H9 (cell line): ENCODE measurements at regions not wholly inside any gene's neighbourhood (a gene's known extent, or its start where the extent isn't known, plus 50 kb on each side); places are given as distances from the start of the nearest gene placed in this dataset.

Experiments used
- DNase-seq: peaks from one replicate; pipeline ENCODE4 v3.0.0-alpha.2; 2017
- H2AFZ ChIP-seq: one replicate; pipeline ENCODE4 v1.6.1; 2013; ENCODE audit warnings: mild to moderate bottlenecking, low read length, control low read depth, moderate library complexity
- H2AK5ac ChIP-seq: 2 replicates; pipeline ENCODE4 v1.6.1; 2013; ENCODE audit warnings: low read length, control low read depth, mixed read lengths; ENCODE audit not compliant: insufficient read length
- H2BK120ac ChIP-seq: one replicate; pipeline ENCODE4 v1.6.1; 2013; ENCODE audit warnings: low read depth, mild to moderate bottlenecking, low read length, control low read depth, inconsistent platforms; ENCODE audit not compliant: poor library complexity, severe bottlenecking
- H2BK12ac ChIP-seq: 2 replicates; pipeline ENCODE4 v1.6.1; 2013; ENCODE audit warnings: low read length, control low read depth, mixed read lengths, low read depth; ENCODE audit not compliant: insufficient read length
- H2BK15ac ChIP-seq: 2 replicates; pipeline ENCODE4 v1.6.1; 2013; ENCODE audit warnings: low read depth, low read length, control low read depth
- H2BK20ac ChIP-seq: one replicate; pipeline ENCODE4 v1.6.1; 2013; ENCODE audit warnings: low read depth, mild to moderate bottlenecking, low read length, control low read depth, inconsistent platforms; ENCODE audit not compliant: poor library complexity, severe bottlenecking
- H2BK5ac ChIP-seq: 2 replicates; pipeline ENCODE4 v1.6.1; 2013; ENCODE audit warnings: low read length, control low read depth, mixed read lengths; ENCODE audit not compliant: insufficient read length
- H3K14ac ChIP-seq: 2 replicates; pipeline ENCODE4 v1.6.1; 2013; ENCODE audit warnings: low read length, control low read depth; ENCODE audit not compliant: insufficient read depth
- H3K18ac ChIP-seq: 2 replicates; pipeline ENCODE4 v1.6.1; 2013; ENCODE audit warnings: low read depth, mild to moderate bottlenecking, mixed read lengths, low read length, control low read depth; ENCODE audit not compliant: insufficient read length
- H3K23ac ChIP-seq: 2 replicates; pipeline ENCODE4 v1.6.1; 2013; ENCODE audit warnings: low read length, control low read depth, mixed read lengths, low read depth; ENCODE audit not compliant: insufficient read length
- H3K23me2 ChIP-seq: 2 replicates; pipeline ENCODE4 v1.6.1; 2013; ENCODE audit warnings: low read depth, mild to moderate bottlenecking, mixed read lengths, low read length, control low read depth; ENCODE audit not compliant: insufficient read length, poor library complexity, severe bottlenecking
- H3K27ac ChIP-seq: 2 replicates; pipeline ENCODE4 v1.5.1; 2013; ENCODE audit warnings: low read length, control low read depth, mixed read lengths, low read depth; ENCODE audit not compliant: insufficient read length
- H3K27me3 ChIP-seq: 2 replicates; pipeline ENCODE4 v1.6.1; 2013; ENCODE audit warnings: low read length, control low read depth, inconsistent platforms; ENCODE audit not compliant: insufficient read depth
- H3K4ac ChIP-seq: 2 replicates; pipeline ENCODE4 v1.6.1; 2013; ENCODE audit warnings: low read depth, mild to moderate bottlenecking, control low read depth, inconsistent platforms, low read length, moderate library complexity
- H3K4me1 ChIP-seq: 2 replicates; pipeline ENCODE4 v1.6.1; 2013; ENCODE audit warnings: low read length, control low read depth, inconsistent platforms; ENCODE audit not compliant: insufficient read depth
- H3K4me2 ChIP-seq: 2 replicates; pipeline ENCODE4 v1.6.1; 2013; ENCODE audit warnings: low read length, control low read depth, mixed read lengths; ENCODE audit not compliant: insufficient read length, insufficient read depth
- H3K56ac ChIP-seq: 2 replicates; pipeline ENCODE4 v1.6.1; 2013; ENCODE audit warnings: low read depth, mild to moderate bottlenecking, mixed read lengths, low read length, control low read depth; ENCODE audit not compliant: insufficient read length
- H3K79me1 ChIP-seq: 2 replicates; pipeline ENCODE4 v1.6.1; 2013; ENCODE audit warnings: low read depth, mild to moderate bottlenecking, moderate library complexity, low read length, control low read depth, inconsistent platforms; ENCODE audit not compliant: insufficient read depth, poor library complexity, severe bottlenecking
- H3K79me2 ChIP-seq: 2 replicates; pipeline ENCODE4 v1.6.1; 2013; ENCODE audit warnings: low read length, control low read depth, inconsistent platforms; ENCODE audit not compliant: insufficient read depth
- H3K9ac ChIP-seq: 2 replicates; pipeline ENCODE4 v1.6.1; 2013; ENCODE audit warnings: low read length, control low read depth, mixed read lengths; ENCODE audit not compliant: insufficient read length; ENCODE audit errors: extremely low read depth
- H3K9me3 ChIP-seq: one replicate; pipeline ENCODE4 v1.6.1; 2013; ENCODE audit warnings: low read depth, low read length, inconsistent platforms; ENCODE audit not compliant: control insufficient read depth
- H3T11ph ChIP-seq: one replicate; pipeline ENCODE4 v1.6.1; 2013; ENCODE audit warnings: mild to moderate bottlenecking, low read length, control low read depth, inconsistent platforms
- H4K20me1 ChIP-seq: one replicate; pipeline ENCODE4 v1.6.1; 2013; ENCODE audit not compliant: control insufficient read depth, insufficient read length, insufficient read depth
- H4K5ac ChIP-seq: 2 replicates; pipeline ENCODE4 v1.6.1; 2013; ENCODE audit warnings: low read depth, mild to moderate bottlenecking, mixed read lengths, low read length, control low read depth; ENCODE audit not compliant: insufficient read length
- H4K8ac ChIP-seq: replicated peaks from 2 replicates; pipeline ENCODE4 v1.6.1; 2013; ENCODE audit warnings: low read length, control low read depth, mixed read lengths, low read depth; ENCODE audit not compliant: insufficient read length
- H4K91ac ChIP-seq: 2 replicates; pipeline ENCODE4 v1.6.1; 2013; ENCODE audit warnings: low read depth, mild to moderate bottlenecking, moderate library complexity, mixed read lengths, low read length, control low read depth; ENCODE audit not compliant: insufficient read length
- H3K27ac Mint-ChIP-seq, 3 experiments: 2 replicates in 2 of 3; 3 replicates in 1 of 3; pipeline ENCODE4 v1.8.0; 2020 to 2021; ENCODE audit warnings: mixed read lengths in 3 of 3, mild to moderate bottlenecking in 1 of 3, moderate library complexity in 1 of 3
- H3K27me3 Mint-ChIP-seq: 2 replicates; pipeline ENCODE4 v1.8.0; 2021; ENCODE audit warnings: low read depth, mild to moderate bottlenecking, moderate library complexity, mixed read lengths
- H3K36me3 Mint-ChIP-seq, 3 experiments: 2 replicates in 2 of 3; 3 replicates in 1 of 3; pipeline ENCODE4 v1.8.0; 2020 to 2021; ENCODE audit warnings: low read depth in 3 of 3, mixed read lengths in 3 of 3; ENCODE audit not compliant: insufficient read depth in 1 of 3
- H3K4me1 Mint-ChIP-seq, 2 experiments: 2 replicates each; pipeline ENCODE4 v1.8.0; 2020; ENCODE audit warnings: mixed read lengths in 2 of 2
- H3K4me3 Mint-ChIP-seq, 2 experiments: 2 replicates in 1 of 2; 3 replicates in 1 of 2; pipeline ENCODE4 v1.8.0; 2020 to 2021; ENCODE audit warnings: mild to moderate bottlenecking in 2 of 2, mixed read lengths in 2 of 2, moderate library complexity in 1 of 2
- H3K9me3 Mint-ChIP-seq, 2 experiments: 2 replicates in 1 of 2; 3 replicates in 1 of 2; pipeline ENCODE4 v1.8.0; 2020; ENCODE audit warnings: mild to moderate bottlenecking in 2 of 2, mixed read lengths in 2 of 2, moderate library complexity in 1 of 2
- TF ChIP-seq, protein P1 (sequence below): fragments of 200-600 bp; sonication (generic); conservative IDR thresholded peaks from 3 replicates; pipeline ENCODE4 v1.8.0; 2021; ENCODE audit warnings: antibody characterized with exemption, mild to moderate bottlenecking

DNA sequence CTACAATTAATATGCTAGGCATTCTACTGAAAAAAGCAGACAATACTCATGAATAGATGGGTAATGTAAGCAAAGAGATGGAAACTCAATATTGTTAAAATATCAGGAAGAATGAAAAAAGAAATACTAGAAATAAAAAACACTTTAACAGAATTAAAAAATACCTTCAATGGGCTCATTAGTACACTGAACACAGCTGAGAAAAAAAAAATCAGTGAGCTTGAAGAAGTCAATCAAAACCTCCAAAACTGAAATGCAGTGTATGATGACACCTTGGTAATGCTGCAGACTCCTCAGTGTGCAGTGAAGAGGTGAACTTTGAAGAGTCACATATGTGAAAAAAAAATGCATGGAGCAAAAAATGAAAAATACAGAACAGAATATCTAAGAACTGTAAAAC lies 227.2 kb downstream of the TMEM26 start:
- Histone ChIP-seq H4K91ac (no peak overlapping the region), H3K4me1 (no peaks in the 10 kb centered on the region), H2BK12ac (no peak overlapping the region), H3K14ac (no peak overlapping the region), H3K56ac (no peak overlapping the region), H3K23me2 (no peaks in the 10 kb centered on the region), H3K27me3 (no peaks in the 10 kb centered on the region), H2BK15ac (no peak overlapping the region), H3K18ac (no peak overlapping the region), H3K79me1 (no peaks in the 10 kb centered on the region), H2BK5ac (no peak overlapping the region), H3T11ph (no peak overlapping the region), H3K4ac (no peak overlapping the region), H2AFZ (no peak overlapping the region), H2BK20ac (no peak overlapping the region), H3K9ac (no peak overlapping the region), H4K8ac (no peak overlapping the region), H3K9me3 (no peaks in the 10 kb centered on the region), H3K79me2 (no peaks in the 10 kb centered on the region), H4K20me1 (no peaks in the 10 kb centered on the region), H2BK120ac (no peak overlapping the region), H3K23ac (no peak overlapping the region), H2AK5ac (no peak overlapping the region), H3K27ac (no peak overlapping the region), H4K5ac (no peak overlapping the region), H3K4me2 (no peak overlapping the region)
- H3K27ac Mint-ChIP-seq: no peak overlapping the region
- TF ChIP-seq, protein P1, sequence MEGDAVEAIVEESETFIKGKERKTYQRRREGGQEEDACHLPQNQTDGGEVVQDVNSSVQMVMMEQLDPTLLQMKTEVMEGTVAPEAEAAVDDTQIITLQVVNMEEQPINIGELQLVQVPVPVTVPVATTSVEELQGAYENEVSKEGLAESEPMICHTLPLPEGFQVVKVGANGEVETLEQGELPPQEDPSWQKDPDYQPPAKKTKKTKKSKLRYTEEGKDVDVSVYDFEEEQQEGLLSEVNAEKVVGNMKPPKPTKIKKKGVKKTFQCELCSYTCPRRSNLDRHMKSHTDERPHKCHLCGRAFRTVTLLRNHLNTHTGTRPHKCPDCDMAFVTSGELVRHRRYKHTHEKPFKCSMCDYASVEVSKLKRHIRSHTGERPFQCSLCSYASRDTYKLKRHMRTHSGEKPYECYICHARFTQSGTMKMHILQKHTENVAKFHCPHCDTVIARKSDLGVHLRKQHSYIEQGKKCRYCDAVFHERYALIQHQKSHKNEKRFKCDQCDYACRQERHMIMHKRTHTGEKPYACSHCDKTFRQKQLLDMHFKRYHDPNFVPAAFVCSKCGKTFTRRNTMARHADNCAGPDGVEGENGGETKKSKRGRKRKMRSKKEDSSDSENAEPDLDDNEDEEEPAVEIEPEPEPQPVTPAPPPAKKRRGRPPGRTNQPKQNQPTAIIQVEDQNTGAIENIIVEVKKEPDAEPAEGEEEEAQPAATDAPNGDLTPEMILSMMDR: no peak
- H3K27me3 Mint-ChIP-seq: peaks cover 2% of the 10 kb centered on the region
- no peaks in the 10 kb centered on the region for H3K4me1 Mint-ChIP-seq
- peaks cover 0 to 10% (median 4%) of the 10 kb centered on the region in 3 experiments; a peak in 3 of 7 replicates for H3K36me3 Mint-ChIP-seq
- no peak overlapping the region for H3K4me3 Mint-ChIP-seq
- H3K9me3 Mint-ChIP-seq: peaks cover 22 to 25% of the 10 kb centered on the region in 2 experiments
- no peak for DNase-seq
